Neutrophil (primary cell): ENCODE measurements at regions not wholly inside any gene's neighbourhood (a gene's known extent, or its start where the extent isn't known, plus 50 kb on each side); places are given as distances from the start of the nearest gene placed in this dataset.

Source experiments
- H3K27ac ChIP-seq: fragments of 200-600 bp; sonication (generic); 2 replicates; pipeline ENCODE4 v1.5.1; 2016; ENCODE audit warnings: mild to moderate bottlenecking, moderate library complexity
- H3K27me3 ChIP-seq: fragments of 200-600 bp; sonication (generic); 2 replicates; pipeline ENCODE4 v1.6.0; 2016; ENCODE audit warnings: mild to moderate bottlenecking
- H3K36me3 ChIP-seq: fragments of 200-600 bp; sonication (generic); 2 replicates; pipeline ENCODE4 v1.5.1; 2017
- H3K4me1 ChIP-seq, 2 experiments: fragments of 200-600 bp in 1 of 2; sonication (generic) in 1 of 2; 1 replicate in 1 of 2; 2 replicates in 1 of 2; pipeline versions ENCODE4 v1.5.1 to v1.6.1; 2013 to 2016; ENCODE audit warnings: low read depth in 1 of 2, low read length in 1 of 2, mild to moderate bottlenecking in 1 of 2, moderate library complexity in 1 of 2; ENCODE audit not compliant: control insufficient read depth in 1 of 2, insufficient read depth in 1 of 2
- H3K4me3 ChIP-seq, 2 experiments: fragments of 200-600 bp in 1 of 2; sonication (generic) in 1 of 2; 1 replicate in 1 of 2; 2 replicates in 1 of 2; pipeline ENCODE4 v1.5.1; 2013 to 2016; ENCODE audit warnings: low read depth in 1 of 2, low read length in 1 of 2, mild to moderate bottlenecking in 1 of 2, moderate library complexity in 1 of 2
- H3K9me3 ChIP-seq: fragments of 200-600 bp; sonication (generic); 2 replicates; pipeline ENCODE4 v1.5.1; 2016
- TF ChIP-seq, protein P1 (sequence below): fragments of 200-600 bp; sonication (generic); IDR thresholded peaks from 2 replicates; pipeline ENCODE4 v1.5.1; 2016; ENCODE audit warnings: antibody characterized with exemption

DNA sequence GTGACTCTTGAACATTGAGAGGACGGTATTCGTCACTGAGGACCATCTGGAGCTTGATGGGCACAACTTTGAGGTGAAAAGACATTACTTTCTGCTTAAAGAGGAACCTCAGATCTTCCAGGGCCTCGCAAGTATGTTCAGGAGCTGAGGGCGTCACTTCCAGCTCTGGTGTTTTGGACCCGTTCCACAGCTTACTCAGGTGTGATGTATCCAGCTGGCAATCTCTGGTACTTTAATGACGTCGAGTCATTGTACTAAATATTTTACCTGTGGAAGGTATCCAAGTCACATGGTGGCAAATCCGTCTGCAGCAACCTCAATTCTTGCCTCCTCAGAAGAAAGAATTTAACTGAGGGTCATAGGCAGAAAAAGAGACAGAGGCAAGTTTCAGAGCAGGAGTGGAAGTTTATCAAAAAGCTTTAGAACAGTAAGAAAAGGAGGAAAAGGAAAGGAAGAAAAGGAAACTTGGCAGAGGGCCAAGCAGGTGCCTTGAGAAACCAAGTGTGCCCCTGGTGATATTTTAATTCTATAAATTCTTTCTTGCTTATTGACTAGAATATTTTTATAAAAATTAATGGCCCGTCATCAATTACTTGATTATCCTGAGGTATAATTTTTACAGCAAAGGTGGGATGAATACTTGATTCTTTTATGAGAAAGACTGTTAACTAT lies 250.6 kb downstream of the AEBP2 start:
- H3K27me3 ChIP-seq: no peaks in the 10 kb centered on the region
- H3K27ac ChIP-seq: no peak overlapping the region
- no peaks in the 10 kb centered on the region for H3K9me3 ChIP-seq
- TF ChIP-seq, protein P1, sequence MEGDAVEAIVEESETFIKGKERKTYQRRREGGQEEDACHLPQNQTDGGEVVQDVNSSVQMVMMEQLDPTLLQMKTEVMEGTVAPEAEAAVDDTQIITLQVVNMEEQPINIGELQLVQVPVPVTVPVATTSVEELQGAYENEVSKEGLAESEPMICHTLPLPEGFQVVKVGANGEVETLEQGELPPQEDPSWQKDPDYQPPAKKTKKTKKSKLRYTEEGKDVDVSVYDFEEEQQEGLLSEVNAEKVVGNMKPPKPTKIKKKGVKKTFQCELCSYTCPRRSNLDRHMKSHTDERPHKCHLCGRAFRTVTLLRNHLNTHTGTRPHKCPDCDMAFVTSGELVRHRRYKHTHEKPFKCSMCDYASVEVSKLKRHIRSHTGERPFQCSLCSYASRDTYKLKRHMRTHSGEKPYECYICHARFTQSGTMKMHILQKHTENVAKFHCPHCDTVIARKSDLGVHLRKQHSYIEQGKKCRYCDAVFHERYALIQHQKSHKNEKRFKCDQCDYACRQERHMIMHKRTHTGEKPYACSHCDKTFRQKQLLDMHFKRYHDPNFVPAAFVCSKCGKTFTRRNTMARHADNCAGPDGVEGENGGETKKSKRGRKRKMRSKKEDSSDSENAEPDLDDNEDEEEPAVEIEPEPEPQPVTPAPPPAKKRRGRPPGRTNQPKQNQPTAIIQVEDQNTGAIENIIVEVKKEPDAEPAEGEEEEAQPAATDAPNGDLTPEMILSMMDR: no peak
- no peak overlapping the region for H3K4me3 ChIP-seq
- H3K36me3 ChIP-seq: no peaks in the 10 kb centered on the region
- H3K4me1 ChIP-seq: peaks cover 8% of the 10 kb centered on the region in 2 experiments

DNA sequence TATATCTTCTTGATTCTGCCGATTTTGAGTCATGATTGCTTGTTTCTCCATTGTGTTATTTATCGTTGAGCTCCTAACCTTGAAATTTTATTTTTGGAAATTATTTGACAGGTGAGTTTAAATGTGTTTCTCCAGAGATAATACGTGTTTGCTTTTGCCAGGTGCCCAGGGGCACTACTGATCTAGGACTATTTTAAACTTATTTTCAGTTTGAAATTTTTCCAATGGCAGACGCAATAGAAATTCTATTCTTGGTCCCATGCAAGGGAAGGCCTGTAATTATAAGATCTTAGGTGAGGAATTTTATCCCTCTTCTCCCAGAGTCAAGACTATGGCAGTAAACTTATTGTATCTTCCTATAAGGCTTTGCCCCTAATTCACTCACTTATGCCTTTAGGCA lies 252.8 kb downstream of the AEBP2 start:
- H3K27ac ChIP-seq: no peak overlapping the region
- no peaks in the 10 kb centered on the region for H3K9me3 ChIP-seq
- TF ChIP-seq, protein P1: no peak
- no peak overlapping the region for H3K4me3 ChIP-seq
- H3K4me1 ChIP-seq: peaks cover 17 to 18% of the 10 kb centered on the region in 2 experiments
- H3K36me3 ChIP-seq: no peaks in the 10 kb centered on the region
- H3K27me3 ChIP-seq: no peaks in the 10 kb centered on the region

DNA sequence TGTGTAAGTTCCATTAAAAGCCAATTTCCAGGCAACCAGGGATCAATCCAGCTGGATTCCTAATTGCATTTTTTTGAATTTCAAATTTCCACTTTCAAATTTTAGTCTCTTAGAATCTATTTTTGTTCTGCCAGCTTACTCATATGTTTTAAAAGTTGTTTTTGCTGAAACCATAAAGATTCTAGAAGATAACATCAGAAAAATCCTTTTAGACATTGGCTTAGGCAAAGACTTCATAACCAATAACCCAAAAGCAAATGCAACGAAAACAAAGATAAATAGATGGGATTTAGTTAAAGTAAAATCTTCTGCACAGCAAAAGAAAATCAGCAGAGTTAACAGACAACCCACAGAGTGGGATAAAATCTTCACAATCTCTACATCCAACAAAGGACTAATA lies 253.3 kb downstream of the AEBP2 start:
- H3K36me3 ChIP-seq: no peaks in the 10 kb centered on the region
- no peaks in the 10 kb centered on the region for H3K27me3 ChIP-seq
- H3K4me3 ChIP-seq: no peak overlapping the region
- H3K9me3 ChIP-seq: no peaks in the 10 kb centered on the region
- H3K27ac ChIP-seq: no peak overlapping the region
- TF ChIP-seq, protein P1: no peak
- peaks cover 19 to 20% of the 10 kb centered on the region in 2 experiments for H3K4me1 ChIP-seq

DNA sequence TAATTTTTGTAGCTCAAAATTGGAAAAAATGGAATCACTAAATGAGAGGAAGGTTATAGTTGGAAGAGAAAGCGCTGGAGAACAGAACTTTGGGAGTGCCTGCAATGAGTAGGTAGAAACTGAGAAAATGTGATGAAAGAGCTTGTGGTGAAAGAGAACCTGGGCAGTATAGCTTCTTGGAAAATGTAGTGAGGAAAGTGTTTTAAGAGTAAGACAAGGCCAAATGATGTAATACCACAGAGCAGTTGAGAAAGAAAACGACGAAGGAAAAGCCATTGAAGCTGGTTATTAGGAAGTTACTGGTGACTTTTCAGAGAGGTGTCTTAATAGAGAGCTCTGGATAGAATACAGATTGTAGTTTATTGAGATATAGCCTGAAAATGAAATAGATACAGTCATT lies 255.3 kb downstream of the AEBP2 start:
- no peaks in the 10 kb centered on the region for H3K9me3 ChIP-seq

DNA sequence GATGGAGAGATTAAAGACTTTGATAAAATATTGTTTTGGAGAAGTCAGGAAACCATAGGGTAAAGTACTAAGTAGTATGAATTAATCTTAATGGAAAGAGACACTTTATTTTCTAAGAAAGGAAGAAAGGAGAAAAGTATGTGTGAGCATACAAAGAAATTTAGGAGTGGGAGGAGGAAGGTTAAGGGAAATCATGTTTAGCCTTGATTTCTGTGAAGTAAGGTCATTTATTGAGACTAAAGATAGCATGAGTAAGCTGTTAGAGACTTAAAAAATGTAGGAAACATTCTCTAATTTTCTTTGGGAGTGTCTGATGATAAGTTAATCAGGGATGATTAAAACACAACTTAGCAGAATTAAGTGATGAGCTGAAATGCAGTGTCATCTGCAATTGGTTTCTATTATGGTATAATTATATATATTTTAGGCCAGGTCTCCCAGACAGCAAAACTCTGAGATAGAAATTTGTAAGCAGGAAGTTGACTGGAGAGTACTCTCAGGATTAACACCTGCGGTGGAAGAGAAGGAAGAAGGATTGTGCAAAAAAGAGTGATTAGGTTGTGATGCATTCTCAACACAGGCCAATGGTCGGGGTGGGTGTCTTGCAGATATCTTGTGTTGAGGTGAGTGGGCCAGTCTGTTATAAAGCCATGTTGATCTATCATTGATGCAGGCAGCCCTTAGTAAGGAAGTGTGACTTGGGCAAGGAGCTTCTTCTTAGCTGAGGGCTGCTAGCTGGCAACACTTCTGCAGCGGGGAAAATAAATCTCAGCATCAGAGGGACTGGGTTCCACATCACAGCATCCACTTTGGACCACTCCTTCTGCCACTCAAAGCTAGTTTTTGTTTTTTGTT lies 256.2 kb downstream of the AEBP2 start:
- H3K36me3 ChIP-seq: no peaks in the 10 kb centered on the region
- H3K27me3 ChIP-seq: no peaks in the 10 kb centered on the region
- TF ChIP-seq, protein P1: no peak
- H3K4me1 ChIP-seq: peaks cover 24 to 26% of the 10 kb centered on the region in 2 experiments
- H3K9me3 ChIP-seq: no peaks in the 10 kb centered on the region
- H3K27ac ChIP-seq: no peak overlapping the region
- no peak overlapping the region for H3K4me3 ChIP-seq

More for the DNA sequence above, 255.3 kb downstream of the AEBP2 start:
- no peak overlapping the region for H3K27ac ChIP-seq
- no peaks in the 10 kb centered on the region for H3K27me3 ChIP-seq
- H3K36me3 ChIP-seq: no peaks in the 10 kb centered on the region
- H3K4me3 ChIP-seq: no peak overlapping the region
- TF ChIP-seq, protein P1: no peak
- H3K4me1 ChIP-seq: peaks cover 24 to 26% of the 10 kb centered on the region in 2 experiments
